SK-N-SH treated with all-trans-retinoic acid at 6 μM for 48 hours (cell line): ENCODE measurements at regions not wholly inside any gene's neighbourhood (a gene's known extent, or its start where the extent isn't known, plus 50 kb on each side); places are given as distances from the start of the nearest gene placed in this dataset.
"Not testable (repeated sequence)": the region's sequence is repeated elsewhere in the genome, so short reads cannot be mapped to it uniquely, and the experiment has no call there.

ENCODE experiments used
- ARNTL ChIP-seq: fragments of 450-650 bp; formaldehyde crosslinking; IDR thresholded peaks from 2 replicates; pipeline ENCODE4 v1.5.0; 2020; ENCODE audit warnings: low read depth, mild to moderate bottlenecking, moderate library complexity, borderline replicate concordance
- BACH2 ChIP-seq: fragments of 250-450 bp; sonication (Bioruptor Pico); IDR thresholded peaks from 2 replicates; pipeline ENCODE4 v1.9.0; 2021; ENCODE audit warnings: mild to moderate bottlenecking, borderline replicate concordance
- GLIS3 ChIP-seq: fragments of 250-450 bp; sonication (Bioruptor Pico); IDR thresholded peaks from 2 replicates; pipeline ENCODE4 v1.5.0; 2020; ENCODE audit warnings: mild to moderate bottlenecking, moderate library complexity
- OSR1 ChIP-seq: fragments of 250-450 bp; sonication (Bioruptor Pico); IDR thresholded peaks from 2 replicates; pipeline ENCODE4 v1.8.0; 2022; ENCODE audit warnings: moderate library complexity, mild to moderate bottlenecking, inconsistent platforms
- PPARA ChIP-seq: fragments of 250-450 bp; sonication (Bioruptor Pico); IDR thresholded peaks from 2 replicates; pipeline ENCODE4 v1.5.0; 2020; ENCODE audit warnings: mild to moderate bottlenecking, borderline replicate concordance
- RARB ChIP-seq: fragments of 250-450 bp; sonication (Bioruptor Pico); IDR thresholded peaks from 2 replicates; pipeline ENCODE4 v1.8.0; 2021; ENCODE audit warnings: mild to moderate bottlenecking, moderate library complexity
- SNAI2 ChIP-seq: fragments of 250-450 bp; sonication (Bioruptor Pico); IDR thresholded peaks from 2 replicates; pipeline ENCODE4 v1.5.0; 2020; ENCODE audit warnings: mild to moderate bottlenecking, moderate library complexity
- TCF4 ChIP-seq: fragments of 250-450 bp; sonication (Bioruptor Pico); IDR thresholded peaks from 2 replicates; pipeline ENCODE4 v1.8.0; 2021; ENCODE audit warnings: mild to moderate bottlenecking, moderate library complexity, borderline replicate concordance
- ZC3H10 ChIP-seq: fragments of 250-450 bp; sonication (Bioruptor Pico); IDR thresholded peaks from 2 replicates; pipeline ENCODE4 v1.5.1; 2021; ENCODE audit warnings: mild to moderate bottlenecking, moderate library complexity
- ZFP3 ChIP-seq: fragments of 250-450 bp; sonication (Bioruptor Pico); IDR thresholded peaks from 2 replicates; pipeline ENCODE4 v1.5.0; 2020; ENCODE audit warnings: mild to moderate bottlenecking, moderate library complexity
- ZNF8 ChIP-seq: fragments of 450-650 bp; formaldehyde crosslinking; IDR thresholded peaks from 2 replicates; pipeline ENCODE4 v1.5.0; 2020; ENCODE audit warnings: mild to moderate bottlenecking, moderate library complexity
- TF ChIP-seq, protein P1 (sequence below): fragments of 250-450 bp; sonication (Bioruptor Pico); IDR thresholded peaks from 2 replicates; pipeline ENCODE4 v1.8.0; 2020; ENCODE audit warnings: mild to moderate bottlenecking, moderate library complexity, borderline replicate concordance
- TF ChIP-seq, protein P2 (sequence below): fragments of 250-450 bp; sonication (Bioruptor Pico); IDR thresholded peaks from 2 replicates; pipeline ENCODE4 v1.5.1; 2020; ENCODE audit warnings: low read depth, mild to moderate bottlenecking, moderate library complexity
- TF ChIP-seq, protein P3 (sequence below): fragments of 250-450 bp; sonication (Bioruptor Pico); IDR thresholded peaks from 2 replicates; pipeline ENCODE4 v1.8.0; 2021; ENCODE audit warnings: low read depth, mild to moderate bottlenecking, moderate library complexity, borderline replicate concordance

DNA sequence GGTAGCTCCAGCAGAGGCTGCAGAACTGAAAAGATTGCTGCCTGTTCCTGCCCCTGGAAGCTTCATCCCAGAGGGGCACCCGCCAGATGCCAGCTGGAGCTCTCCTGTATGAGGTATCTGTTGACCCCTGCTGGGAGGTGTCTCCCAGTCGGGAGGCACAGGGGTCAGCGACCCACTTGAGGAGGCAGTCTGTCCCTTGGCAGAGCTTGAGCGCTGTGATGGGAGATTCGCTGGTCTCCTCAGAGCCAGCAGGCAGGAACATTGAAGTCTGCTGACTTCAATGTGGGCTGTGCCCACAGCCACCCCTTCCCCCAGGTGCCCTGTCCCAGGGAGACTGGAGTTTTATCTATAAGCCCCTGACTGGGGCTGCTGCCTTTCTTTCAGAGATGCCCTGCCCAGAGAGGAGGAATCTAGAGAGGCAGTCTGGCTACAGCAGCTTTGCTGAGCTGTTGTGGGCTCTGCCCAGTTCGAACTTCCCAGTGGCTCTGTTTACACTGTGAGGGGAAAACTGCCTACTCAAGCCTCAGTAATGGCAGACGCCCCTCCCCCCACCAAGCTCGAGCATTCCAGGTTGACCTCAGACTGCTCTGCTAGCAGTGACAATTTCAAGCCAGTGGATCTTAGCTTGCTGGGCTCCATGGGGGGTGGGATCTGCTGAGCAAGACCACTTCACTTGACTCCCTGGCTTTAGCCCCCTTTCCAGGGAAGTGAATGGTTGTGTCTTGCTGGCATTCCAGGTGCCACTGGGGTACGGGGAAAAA lies 622.3 kb upstream of the ACTRT1 start:
- TF ChIP-seq, protein P1, sequence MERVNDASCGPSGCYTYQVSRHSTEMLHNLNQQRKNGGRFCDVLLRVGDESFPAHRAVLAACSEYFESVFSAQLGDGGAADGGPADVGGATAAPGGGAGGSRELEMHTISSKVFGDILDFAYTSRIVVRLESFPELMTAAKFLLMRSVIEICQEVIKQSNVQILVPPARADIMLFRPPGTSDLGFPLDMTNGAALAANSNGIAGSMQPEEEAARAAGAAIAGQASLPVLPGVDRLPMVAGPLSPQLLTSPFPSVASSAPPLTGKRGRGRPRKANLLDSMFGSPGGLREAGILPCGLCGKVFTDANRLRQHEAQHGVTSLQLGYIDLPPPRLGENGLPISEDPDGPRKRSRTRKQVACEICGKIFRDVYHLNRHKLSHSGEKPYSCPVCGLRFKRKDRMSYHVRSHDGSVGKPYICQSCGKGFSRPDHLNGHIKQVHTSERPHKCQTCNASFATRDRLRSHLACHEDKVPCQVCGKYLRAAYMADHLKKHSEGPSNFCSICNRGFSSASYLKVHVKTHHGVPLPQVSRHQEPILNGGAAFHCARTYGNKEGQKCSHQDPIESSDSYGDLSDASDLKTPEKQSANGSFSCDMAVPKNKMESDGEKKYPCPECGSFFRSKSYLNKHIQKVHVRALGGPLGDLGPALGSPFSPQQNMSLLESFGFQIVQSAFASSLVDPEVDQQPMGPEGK (CRISPR knock-in tag), result not testable (repeated sequence)
- TF ChIP-seq PPARA (CRISPR knock-in tag); GLIS3; TCF4 (CRISPR knock-in tag); ZFP3; RARB (CRISPR knock-in tag); SNAI2 (CRISPR knock-in tag); OSR1 (CRISPR knock-in tag); BACH2 (CRISPR knock-in tag); ZNF8 (CRISPR knock-in tag); ZC3H10; ARNTL: not testable (repeated sequence)
- TF ChIP-seq, protein P2, sequence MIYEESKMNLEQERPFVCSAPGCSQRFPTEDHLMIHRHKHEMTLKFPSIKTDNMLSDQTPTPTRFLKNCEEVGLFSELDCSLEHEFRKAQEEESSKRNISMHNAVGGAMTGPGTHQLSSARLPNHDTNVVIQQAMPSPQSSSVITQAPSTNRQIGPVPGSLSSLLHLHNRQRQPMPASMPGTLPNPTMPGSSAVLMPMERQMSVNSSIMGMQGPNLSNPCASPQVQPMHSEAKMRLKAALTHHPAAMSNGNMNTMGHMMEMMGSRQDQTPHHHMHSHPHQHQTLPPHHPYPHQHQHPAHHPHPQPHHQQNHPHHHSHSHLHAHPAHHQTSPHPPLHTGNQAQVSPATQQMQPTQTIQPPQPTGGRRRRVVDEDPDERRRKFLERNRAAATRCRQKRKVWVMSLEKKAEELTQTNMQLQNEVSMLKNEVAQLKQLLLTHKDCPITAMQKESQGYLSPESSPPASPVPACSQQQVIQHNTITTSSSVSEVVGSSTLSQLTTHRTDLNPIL (CRISPR knock-in tag), result not testable (repeated sequence)
- TF ChIP-seq, protein P3, sequence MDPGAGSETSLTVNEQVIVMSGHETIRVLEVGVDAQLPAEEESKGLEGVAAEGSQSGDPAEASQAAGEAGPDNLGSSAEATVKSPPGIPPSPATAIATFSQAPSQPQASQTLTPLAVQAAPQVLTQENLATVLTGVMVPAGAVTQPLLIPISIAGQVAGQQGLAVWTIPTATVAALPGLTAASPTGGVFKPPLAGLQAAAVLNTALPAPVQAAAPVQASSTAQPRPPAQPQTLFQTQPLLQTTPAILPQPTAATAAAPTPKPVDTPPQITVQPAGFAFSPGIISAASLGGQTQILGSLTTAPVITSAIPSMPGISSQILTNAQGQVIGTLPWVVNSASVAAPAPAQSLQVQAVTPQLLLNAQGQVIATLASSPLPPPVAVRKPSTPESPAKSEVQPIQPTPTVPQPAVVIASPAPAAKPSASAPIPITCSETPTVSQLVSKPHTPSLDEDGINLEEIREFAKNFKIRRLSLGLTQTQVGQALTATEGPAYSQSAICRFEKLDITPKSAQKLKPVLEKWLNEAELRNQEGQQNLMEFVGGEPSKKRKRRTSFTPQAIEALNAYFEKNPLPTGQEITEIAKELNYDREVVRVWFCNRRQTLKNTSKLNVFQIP (CRISPR knock-in tag), result not testable (repeated sequence)
